ENCODE measurements at regions not wholly inside any gene's neighbourhood (a gene's known extent, or its start where the extent isn't known, plus 50 kb on each side); places are given as distances from the start of the nearest gene placed in this dataset.

- intact Hi-C loops (cut with DNase I; ENCODE audit: low total_unique reads), result no loop called here
- no peaks in the 10 kb centered on the region for H3K36me3 ChIP-seq
- no peak for DNase-seq
- H3K27ac ChIP-seq, result no peak overlapping the region
- no peaks in the 10 kb centered on the region for H3K27me3 ChIP-seq
- H3K4me3 ChIP-seq, result no peak overlapping the region
- H3K9me3 ChIP-seq, result no peaks in the 10 kb centered on the region
- H3K4me1 ChIP-seq, result no peaks in the 10 kb centered on the region
- TF ChIP-seq CTCF (IDR thresholded peaks at IDR 0.05), result no peak
Measured at GRCh38 chr14:22411398-22412055, 177.5 kb downstream of the DAD1 start.

DNA sequence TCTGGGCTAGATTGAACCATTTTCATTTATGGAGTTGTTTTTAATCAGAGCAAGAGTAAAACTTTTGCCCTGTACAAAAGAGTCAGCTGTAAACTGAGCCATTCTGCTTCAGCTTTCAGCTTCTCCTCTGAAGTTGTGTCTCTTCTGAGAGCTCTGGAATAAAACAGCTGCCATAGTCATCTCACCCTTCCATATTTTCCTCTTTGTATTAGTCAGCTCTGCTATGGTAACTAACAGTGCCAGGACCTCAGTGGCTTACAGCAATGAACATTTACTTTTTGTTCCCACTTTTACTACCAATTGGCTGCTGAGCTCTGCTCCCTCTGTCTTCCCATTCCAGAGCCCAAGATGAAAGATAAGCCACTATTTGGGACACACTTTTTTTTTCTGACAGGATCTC lies 178.5 kb downstream of the DAD1 start:
- no peak for TF ChIP-seq CTCF (IDR thresholded peaks at IDR 0.05)
- no peak for DNase-seq
- Histone ChIP-seq H3K27me3 (no peaks in the 10 kb centered on the region), H3K9me3 (no peaks in the 10 kb centered on the region), H3K36me3 (no peaks in the 10 kb centered on the region), H3K27ac (peak overlapping the region in 1 of 2 donors; percentile 4), H3K4me1 (no peaks in the 10 kb centered on the region), H3K4me3 (no peak overlapping the region)
- intact Hi-C loops (cut with DNase I; ENCODE audit: low total_unique reads), result no loop called here

DNA sequence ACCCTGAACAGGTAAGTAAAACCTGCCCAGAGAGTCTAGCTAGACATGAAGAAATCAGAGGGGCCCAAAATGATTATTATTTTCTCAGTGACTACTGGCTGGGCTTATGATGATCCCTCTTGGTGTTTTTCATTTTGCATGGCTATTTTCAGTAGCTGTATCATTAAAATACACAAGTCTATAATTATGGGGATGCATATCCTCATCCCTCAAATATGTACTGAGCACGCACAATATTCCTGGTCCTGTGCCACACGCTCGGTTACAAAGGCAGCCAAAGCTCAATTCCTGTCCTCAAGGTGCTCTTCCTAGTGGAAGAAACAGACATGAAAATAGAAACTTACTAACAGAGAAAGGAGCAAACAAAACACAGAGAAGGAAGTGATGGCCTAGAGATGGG lies 180.0 kb downstream of the DAD1 start:
- DNase-seq, result no peak
- Histone ChIP-seq H3K4me3 (no peak overlapping the region), H3K27me3 (no peaks in the 10 kb centered on the region), H3K9me3 (no peaks in the 10 kb centered on the region), H3K27ac (no peak overlapping the region), H3K4me1 (no peaks in the 10 kb centered on the region), H3K36me3 (no peaks in the 10 kb centered on the region)
- TF ChIP-seq CTCF (IDR thresholded peaks at IDR 0.05), result no peak
- intact Hi-C loops (cut with DNase I; ENCODE audit: low total_unique reads), result no loop called here

DNA sequence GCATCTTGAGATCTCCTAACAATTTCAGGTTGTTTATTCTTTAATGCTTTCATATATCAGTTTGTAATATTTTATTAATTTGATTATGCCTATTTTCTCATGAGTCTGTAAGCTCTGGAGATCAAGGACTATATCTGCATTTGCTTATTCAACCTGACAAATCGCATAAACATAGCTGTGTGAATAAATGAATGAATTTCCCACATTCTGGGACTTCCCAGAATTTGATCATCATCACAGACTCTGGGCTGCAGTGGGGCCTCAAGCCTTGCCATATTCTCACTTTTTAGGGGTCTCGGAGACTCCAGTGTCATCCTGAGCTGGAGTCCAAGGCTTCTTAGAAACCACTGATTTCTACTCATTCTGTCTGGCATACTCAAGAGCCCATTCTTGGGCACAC lies 180.5 kb downstream of the DAD1 start:
- Histone ChIP-seq H3K4me1 (no peaks in the 10 kb centered on the region), H3K36me3 (no peaks in the 10 kb centered on the region), H3K27me3 (no peaks in the 10 kb centered on the region), H3K4me3 (no peak overlapping the region), H3K9me3 (no peaks in the 10 kb centered on the region), H3K27ac (no peak overlapping the region)
- no peak for DNase-seq
- intact Hi-C loops (cut with DNase I; ENCODE audit: low total_unique reads), result no loop called here
- no peak for TF ChIP-seq CTCF (IDR thresholded peaks at IDR 0.05)

DNA sequence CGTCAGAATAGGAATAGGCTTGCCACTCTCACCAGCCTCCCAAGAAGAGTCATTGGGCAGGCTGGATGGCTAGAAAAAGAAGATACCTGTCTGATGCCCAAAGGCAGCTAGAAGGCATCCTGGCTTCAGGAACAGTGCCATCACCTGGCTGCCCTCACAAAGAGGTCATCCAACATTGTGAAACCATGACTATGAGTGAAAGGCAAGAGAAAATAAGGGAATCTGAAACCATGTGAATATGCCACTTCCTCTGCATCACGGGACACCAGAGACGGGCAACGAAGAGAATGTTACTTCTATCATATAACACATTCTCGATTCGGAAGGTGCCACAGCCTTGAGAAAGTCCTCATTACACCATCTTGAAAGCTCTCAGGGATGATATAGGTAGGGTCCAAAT lies 182.0 kb downstream of the DAD1 start:
- H3K27ac ChIP-seq, result no peak overlapping the region
- H3K4me1 ChIP-seq, result no peaks in the 10 kb centered on the region
- no peak for TF ChIP-seq CTCF (IDR thresholded peaks at IDR 0.05)
- H3K27me3 ChIP-seq, result no peaks in the 10 kb centered on the region
- no peaks in the 10 kb centered on the region for H3K9me3 ChIP-seq
- intact Hi-C loops (cut with DNase I; ENCODE audit: low total_unique reads), result no loop called here
- H3K4me3 ChIP-seq, result no peak overlapping the region
- peak in 1 of 2 donors; percentile 31 for DNase-seq
- no peaks in the 10 kb centered on the region for H3K36me3 ChIP-seq

GRCh38 chr14:22405201-22405600 lies 183.8 kb downstream of the DAD1 start:
- no peak for DNase-seq

More at GRCh38 chr14:22405201-22405600, 183.8 kb downstream of the DAD1 start:
- H3K36me3 ChIP-seq, result no peaks in the 10 kb centered on the region
- peaks cover 0 to 13% (median 13%) of the 10 kb centered on the region in 4 donors for H3K4me1 ChIP-seq
- H3K27ac ChIP-seq, result no peak overlapping the region
- intact Hi-C loops (cut with DNase I; ENCODE audit: low total_unique reads), result no loop called here
- H3K9me3 ChIP-seq, result no peaks in the 10 kb centered on the region
- no peaks in the 10 kb centered on the region for H3K27me3 ChIP-seq
- TF ChIP-seq CTCF (IDR thresholded peaks at IDR 0.05), result no peak
- H3K4me3 ChIP-seq, result no peak overlapping the region
